Epithelial cell of esophagus (primary cell): ENCODE measurements at regions not wholly inside any gene's neighbourhood (a gene's known extent, or its start where the extent isn't known, plus 50 kb on each side); places are given as distances from the start of the nearest gene placed in this dataset.

ENCODE experiments used
- DNase-seq: peaks from one replicate; pipeline ENCODE4 v3.0.0; 2010; ENCODE audit warnings: low read depth
- H3K4me3 ChIP-seq: 2 replicates; pipeline ENCODE4 v1.5.1; 2011; ENCODE audit warnings: mild to moderate bottlenecking, low read length, control low read depth
- CTCF ChIP-seq: IDR thresholded peaks from 2 replicates; pipeline ENCODE4 v1.5.1; 2011; ENCODE audit warnings: low read depth, mild to moderate bottlenecking, low read length, control low read depth, inconsistent platforms; ENCODE audit not compliant: insufficient read depth; ENCODE audit errors: missing control alignments

GRCh38 chr4:38236003-38236402 lies 275.8 kb downstream of the PTTG2 start:
- H3K4me3 ChIP-seq, result no peak overlapping the region
- no peak for TF ChIP-seq CTCF
- DNase-seq, result no peak

GRCh38 chr4:38236503-38236902 lies 276.3 kb downstream of the PTTG2 start:
- no peak for TF ChIP-seq CTCF
- no peak for DNase-seq
- H3K4me3 ChIP-seq, result no peak overlapping the region

- DNase-seq, result peak; percentile 93
- H3K4me3 ChIP-seq, result no peak overlapping the region
- TF ChIP-seq CTCF, result no peak
Measured at GRCh38 chr4:38237139-38237538, 276.9 kb downstream of the PTTG2 start.

GRCh38 chr4:38241541-38241940 lies 281.3 kb downstream of the PTTG2 start:
- no peak for TF ChIP-seq CTCF
- H3K4me3 ChIP-seq, result no peak overlapping the region
- DNase-seq, result peak; percentile 49

GRCh38 chr4:38242101-38242500 lies 281.9 kb downstream of the PTTG2 start:
- DNase-seq, result peak; percentile 10
- H3K4me3 ChIP-seq, result no peak overlapping the region
- TF ChIP-seq CTCF, result no peak

GRCh38 chr4:38242822-38243387 lies 282.7 kb downstream of the PTTG2 start:
- no peak overlapping the region for H3K4me3 ChIP-seq
- no peak for DNase-seq
- TF ChIP-seq CTCF, result no peak

GRCh38 chr4:38243388-38244053 lies 283.3 kb downstream of the PTTG2 start:
- DNase-seq, result no peak
- TF ChIP-seq CTCF, result no peak
- H3K4me3 ChIP-seq, result no peak overlapping the region
